ENCODE measurements at regions not wholly inside any gene's neighbourhood (a gene's known extent, or its start where the extent isn't known, plus 50 kb on each side); places are given as distances from the start of the nearest gene placed in this dataset.

DNA sequence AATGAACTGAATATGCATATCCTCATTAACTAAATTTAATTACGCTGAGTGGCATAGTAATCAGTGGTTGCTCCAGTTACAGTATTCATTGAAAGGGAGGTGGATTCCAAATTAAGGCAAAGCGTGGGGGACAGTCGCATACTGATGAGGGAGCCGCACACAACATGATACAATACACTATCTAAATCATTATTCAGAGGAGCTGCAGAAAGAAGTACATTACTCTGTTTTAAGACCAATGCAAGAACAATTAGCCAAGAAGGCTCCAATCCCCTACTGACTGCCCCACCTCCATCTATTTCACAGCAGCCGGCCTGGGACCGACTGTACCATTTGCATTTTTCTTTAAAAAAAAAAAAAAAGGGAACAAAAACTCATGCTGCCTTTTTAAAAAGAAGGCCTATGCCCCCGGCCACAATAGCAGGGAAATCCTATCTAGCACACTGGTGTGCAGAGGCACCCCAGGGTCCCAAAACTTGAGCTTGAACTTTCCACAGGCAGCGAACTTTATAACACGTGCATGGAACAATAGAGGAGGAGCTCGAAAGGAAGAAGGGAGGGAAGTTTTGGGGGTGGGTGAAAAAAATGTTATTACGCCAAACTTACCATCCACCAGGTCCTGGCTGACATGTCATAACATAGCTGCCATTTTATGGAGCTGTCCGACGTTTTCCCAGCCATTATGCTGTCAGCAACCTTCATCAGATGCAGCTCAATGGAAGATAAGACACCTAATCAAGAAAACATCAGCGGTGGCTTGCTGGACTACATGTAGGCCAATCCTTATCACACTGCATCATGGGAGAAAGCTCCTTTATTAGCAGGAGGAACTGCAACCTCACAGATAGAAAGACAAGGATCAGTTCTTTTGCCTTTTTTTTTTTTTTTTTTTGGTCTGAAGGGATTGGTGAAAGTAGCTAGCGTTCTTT, 161.6 kb downstream of the ZDHHC21 start:
- no peaks in the 10 kb centered on the region for H3K9me3 ChIP-seq (ENCODE audit: control insufficient read depth in 5 of 5, low read length in 5 of 5)
- H3K27ac ChIP-seq (ENCODE audit: low read depth, low read length), result no peak overlapping the region

DNA sequence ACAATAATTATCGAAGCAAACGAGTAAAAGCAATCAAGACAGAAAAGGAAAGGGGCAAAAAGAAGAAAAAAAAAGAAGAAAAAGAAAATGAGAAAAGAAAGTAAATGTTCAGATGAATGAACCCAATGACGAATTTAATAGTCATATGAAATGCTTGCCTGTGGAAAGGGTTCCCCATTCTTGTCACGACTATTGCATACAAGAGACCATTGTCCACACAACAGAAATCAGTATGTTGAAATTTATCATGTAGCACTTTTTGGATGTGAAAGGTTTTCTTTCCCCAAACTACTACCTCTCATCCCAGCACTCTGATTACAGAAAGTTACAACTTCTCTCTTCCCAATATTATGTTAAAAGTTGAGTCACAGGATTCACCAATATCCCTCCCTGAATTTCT, 162.4 kb downstream of the ZDHHC21 start:
- Histone ChIP-seq H3K4me3 (ENCODE audit: low read depth in 1 of 5, low read length in 5 of 5) (no peak overlapping the region), H3K36me3 (ENCODE audit: control insufficient read depth in 5 of 5, insufficient read depth in 5 of 5, low read length in 5 of 5) (no peaks in the 10 kb centered on the region), H3K27me3 (ENCODE audit: control insufficient read depth in 5 of 5, insufficient read depth in 4 of 5, low read length in 5 of 5) (peaks cover 5 to 14% (median 7%) of the 10 kb centered on the region in 5 donors), H3K9me3 (ENCODE audit: control insufficient read depth in 5 of 5, low read length in 5 of 5) (no peaks in the 10 kb centered on the region), H3K27ac (ENCODE audit: low read depth, low read length) (no peak overlapping the region), H3K4me1 (ENCODE audit: control insufficient read depth in 5 of 5, insufficient read depth in 5 of 5, low read length in 5 of 5) (no peaks in the 10 kb centered on the region), H3K9ac (ENCODE audit: low read length in 5 of 5) (no peak overlapping the region)

More for the DNA sequence above, 161.6 kb downstream of the ZDHHC21 start:
- no peak overlapping the region for H3K4me3 ChIP-seq (ENCODE audit: low read depth in 1 of 5, low read length in 5 of 5)
- H3K9ac ChIP-seq (ENCODE audit: low read length in 5 of 5), result no peak overlapping the region
- H3K4me1 ChIP-seq (ENCODE audit: control insufficient read depth in 5 of 5, insufficient read depth in 5 of 5, low read length in 5 of 5), result no peaks in the 10 kb centered on the region
- peaks cover 5 to 14% (median 7%) of the 10 kb centered on the region in 5 donors for H3K27me3 ChIP-seq (ENCODE audit: control insufficient read depth in 5 of 5, insufficient read depth in 4 of 5, low read length in 5 of 5)
- no peaks in the 10 kb centered on the region for H3K36me3 ChIP-seq (ENCODE audit: control insufficient read depth in 5 of 5, insufficient read depth in 5 of 5, low read length in 5 of 5)

DNA sequence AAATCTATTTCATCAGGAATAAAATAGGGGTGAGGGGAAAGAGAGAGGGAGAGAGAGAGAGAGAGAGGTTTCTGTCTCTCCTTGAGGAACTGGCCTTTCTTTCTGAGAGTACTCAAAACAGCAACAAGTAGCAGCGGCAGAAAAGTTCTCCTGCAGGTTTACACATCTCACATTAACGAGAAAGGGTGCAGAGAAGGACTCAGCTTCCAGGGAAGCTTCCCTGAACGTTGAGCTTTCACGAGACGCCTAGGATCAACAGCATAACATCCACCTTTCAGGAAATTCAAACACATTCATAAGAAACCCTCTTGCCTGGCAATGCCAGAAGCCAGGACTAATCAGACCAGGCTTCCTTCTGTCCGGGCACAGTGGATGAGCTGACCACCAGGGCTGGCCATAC, 162.9 kb downstream of the ZDHHC21 start:
- Histone ChIP-seq H3K4me1 (ENCODE audit: control insufficient read depth in 5 of 5, insufficient read depth in 5 of 5, low read length in 5 of 5) (no peaks in the 10 kb centered on the region), H3K9ac (ENCODE audit: low read length in 5 of 5) (no peak overlapping the region), H3K9me3 (ENCODE audit: control insufficient read depth in 5 of 5, low read length in 5 of 5) (no peaks in the 10 kb centered on the region), H3K4me3 (ENCODE audit: low read depth in 1 of 5, low read length in 5 of 5) (no peak overlapping the region), H3K27ac (ENCODE audit: low read depth, low read length) (no peak overlapping the region), H3K36me3 (ENCODE audit: control insufficient read depth in 5 of 5, insufficient read depth in 5 of 5, low read length in 5 of 5) (no peaks in the 10 kb centered on the region), H3K27me3 (ENCODE audit: control insufficient read depth in 5 of 5, insufficient read depth in 4 of 5, low read length in 5 of 5) (peaks cover 3 to 14% (median 7%) of the 10 kb centered on the region in 5 donors)

DNA sequence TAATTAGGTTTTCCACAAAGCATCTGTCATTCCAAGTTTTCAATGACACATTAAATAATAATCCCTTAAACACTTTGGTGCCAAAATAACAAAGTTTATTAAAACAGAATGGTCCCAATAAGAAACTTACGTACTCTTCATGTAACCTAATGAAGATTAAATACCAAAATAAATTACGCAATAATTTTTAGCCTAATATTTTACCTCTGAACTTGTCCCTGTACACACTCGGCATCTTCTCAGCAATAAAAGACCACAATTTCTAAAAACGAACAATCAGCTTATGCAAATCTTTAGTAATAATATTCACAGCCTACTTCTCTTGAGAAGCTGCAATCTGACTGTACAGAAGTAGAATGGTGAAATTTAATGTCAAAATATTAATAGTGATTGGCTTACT, 163.6 kb downstream of the ZDHHC21 start:
- H3K36me3 ChIP-seq (ENCODE audit: control insufficient read depth in 5 of 5, insufficient read depth in 5 of 5, low read length in 5 of 5), result no peaks in the 10 kb centered on the region
- no peaks in the 10 kb centered on the region for H3K9me3 ChIP-seq (ENCODE audit: control insufficient read depth in 5 of 5, low read length in 5 of 5)
- no peak overlapping the region for H3K27ac ChIP-seq (ENCODE audit: low read depth, low read length)
- H3K9ac ChIP-seq (ENCODE audit: low read length in 5 of 5), result no peak overlapping the region
- no peaks in the 10 kb centered on the region for H3K4me1 ChIP-seq (ENCODE audit: control insufficient read depth in 5 of 5, insufficient read depth in 5 of 5, low read length in 5 of 5)
- no peak overlapping the region for H3K4me3 ChIP-seq (ENCODE audit: low read depth in 1 of 5, low read length in 5 of 5)
- H3K27me3 ChIP-seq (ENCODE audit: control insufficient read depth in 5 of 5, insufficient read depth in 4 of 5, low read length in 5 of 5), result peaks cover 0 to 8% (median 7%) of the 10 kb centered on the region in 5 donors

DNA sequence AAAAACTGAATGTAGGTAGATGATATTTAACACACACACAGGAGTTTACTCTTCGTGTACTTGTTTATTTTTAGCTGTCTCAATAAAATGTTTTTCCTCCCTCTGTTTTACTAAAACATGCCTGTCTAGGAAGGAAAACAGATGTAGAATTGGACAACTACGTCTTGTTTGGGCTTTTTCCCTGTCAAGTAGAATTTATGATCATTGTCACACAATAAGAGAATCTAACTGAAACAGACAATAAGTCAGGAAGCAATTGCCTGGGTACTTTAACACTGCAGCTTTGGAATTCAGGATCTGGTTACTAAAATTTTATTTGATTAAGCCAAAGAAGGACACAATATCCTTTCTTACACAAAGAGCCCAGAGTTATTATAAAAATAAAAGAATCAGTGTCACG, 164.2 kb downstream of the ZDHHC21 start:
- Histone ChIP-seq H3K4me1 (ENCODE audit: control insufficient read depth in 5 of 5, insufficient read depth in 5 of 5, low read length in 5 of 5) (no peaks in the 10 kb centered on the region), H3K36me3 (ENCODE audit: control insufficient read depth in 5 of 5, insufficient read depth in 5 of 5, low read length in 5 of 5) (no peaks in the 10 kb centered on the region), H3K27ac (ENCODE audit: low read depth, low read length) (no peak overlapping the region), H3K9ac (ENCODE audit: low read length in 5 of 5) (no peak overlapping the region), H3K9me3 (ENCODE audit: control insufficient read depth in 5 of 5, low read length in 5 of 5) (no peaks in the 10 kb centered on the region), H3K4me3 (ENCODE audit: low read depth in 1 of 5, low read length in 5 of 5) (no peak overlapping the region), H3K27me3 (ENCODE audit: control insufficient read depth in 5 of 5, insufficient read depth in 4 of 5, low read length in 5 of 5) (peaks cover 0 to 5% (median 1%) of the 10 kb centered on the region in 5 donors)

DNA sequence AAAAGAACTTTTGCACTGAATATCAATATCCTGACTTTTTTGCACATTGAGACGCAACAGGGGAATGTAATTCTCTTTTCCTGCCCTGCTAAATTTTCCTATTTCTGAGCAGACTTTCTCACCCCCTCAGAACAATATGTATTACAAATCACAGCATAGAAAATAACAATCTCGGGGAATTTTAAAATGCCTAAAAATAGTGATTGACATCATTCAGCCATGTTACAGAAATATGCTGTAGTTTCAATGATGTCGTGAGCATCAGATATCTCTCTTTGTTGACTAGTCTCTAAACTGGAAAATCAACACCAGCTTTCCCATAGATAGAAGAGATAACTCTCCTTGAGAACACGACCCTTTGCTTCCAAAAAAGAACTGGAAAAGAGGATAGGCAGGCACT, 166.7 kb downstream of the ZDHHC21 start:
- H3K27ac ChIP-seq (ENCODE audit: low read depth, low read length), result no peak overlapping the region
- H3K4me3 ChIP-seq (ENCODE audit: low read depth in 1 of 5, low read length in 5 of 5), result no peak overlapping the region
- H3K9ac ChIP-seq (ENCODE audit: low read length in 5 of 5), result no peak overlapping the region
- H3K27me3 ChIP-seq (ENCODE audit: control insufficient read depth in 5 of 5, insufficient read depth in 4 of 5, low read length in 5 of 5), result no peaks in the 10 kb centered on the region
- no peaks in the 10 kb centered on the region for H3K36me3 ChIP-seq (ENCODE audit: control insufficient read depth in 5 of 5, insufficient read depth in 5 of 5, low read length in 5 of 5)
- H3K9me3 ChIP-seq (ENCODE audit: control insufficient read depth in 5 of 5, low read length in 5 of 5), result no peaks in the 10 kb centered on the region
- H3K4me1 ChIP-seq (ENCODE audit: control insufficient read depth in 5 of 5, insufficient read depth in 5 of 5, low read length in 5 of 5), result no peaks in the 10 kb centered on the region

DNA sequence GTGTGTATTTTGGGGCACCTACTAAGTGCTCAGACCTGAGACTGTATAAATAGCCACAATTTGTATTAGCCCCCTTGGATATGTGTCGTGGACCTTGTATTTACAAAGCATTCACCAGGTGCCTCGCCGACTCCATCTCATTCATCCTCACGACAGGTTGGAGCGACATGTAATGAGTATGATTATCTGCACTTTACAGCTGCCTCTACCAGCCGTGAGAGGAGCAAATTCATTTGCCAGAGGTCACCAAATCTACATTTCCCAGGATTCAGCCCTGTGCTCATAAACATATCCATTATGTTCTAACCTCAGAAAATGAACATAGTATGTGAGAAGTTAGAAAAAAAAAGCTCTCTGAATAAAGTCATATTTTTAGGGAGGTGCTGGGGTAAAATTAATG, 167.4 kb downstream of the ZDHHC21 start:
- H3K9me3 ChIP-seq (ENCODE audit: control insufficient read depth in 5 of 5, low read length in 5 of 5), result no peaks in the 10 kb centered on the region
- H3K27me3 ChIP-seq (ENCODE audit: control insufficient read depth in 5 of 5, insufficient read depth in 4 of 5, low read length in 5 of 5), result no peaks in the 10 kb centered on the region
- no peaks in the 10 kb centered on the region for H3K36me3 ChIP-seq (ENCODE audit: control insufficient read depth in 5 of 5, insufficient read depth in 5 of 5, low read length in 5 of 5)
- H3K27ac ChIP-seq (ENCODE audit: low read depth, low read length), result no peak overlapping the region
- H3K4me1 ChIP-seq (ENCODE audit: control insufficient read depth in 5 of 5, insufficient read depth in 5 of 5, low read length in 5 of 5), result no peaks in the 10 kb centered on the region
- H3K4me3 ChIP-seq (ENCODE audit: low read depth in 1 of 5, low read length in 5 of 5), result no peak overlapping the region
- no peak overlapping the region for H3K9ac ChIP-seq (ENCODE audit: low read length in 5 of 5)

DNA sequence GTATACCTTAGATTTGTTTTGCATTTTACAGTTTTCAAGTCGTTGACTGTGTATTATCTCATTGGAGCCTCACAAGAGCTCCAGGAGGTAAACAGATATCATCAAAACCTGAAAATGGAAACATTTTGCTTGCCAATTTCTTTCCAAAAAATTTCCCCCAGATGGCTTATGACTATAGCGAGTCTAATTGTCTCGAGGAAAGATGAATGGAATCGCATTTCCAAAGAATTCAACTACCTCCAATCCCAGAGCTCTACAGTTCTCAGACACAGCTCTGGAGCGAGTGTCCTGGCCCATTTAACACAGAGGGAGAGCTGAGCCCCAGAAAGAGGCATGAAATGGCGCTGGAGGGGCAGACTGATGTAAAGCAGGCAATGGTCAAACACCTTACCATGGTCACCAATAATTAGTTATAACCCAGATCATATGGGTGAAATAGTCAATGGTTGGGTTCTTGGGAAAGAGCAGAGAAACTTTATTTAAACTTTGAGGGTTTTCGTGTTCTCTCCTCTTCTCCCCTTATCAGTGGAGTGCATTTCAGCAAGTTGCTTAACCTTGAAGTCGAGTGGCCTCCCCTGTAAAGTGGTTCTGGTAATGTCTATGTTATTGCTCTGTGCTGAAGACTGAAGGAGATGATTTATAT, 168.2 kb downstream of the ZDHHC21 start:
- Histone ChIP-seq H3K9ac (ENCODE audit: low read length in 5 of 5) (no peak overlapping the region), H3K4me3 (ENCODE audit: low read depth in 1 of 5, low read length in 5 of 5) (no peak overlapping the region), H3K27ac (ENCODE audit: low read depth, low read length) (no peak overlapping the region), H3K9me3 (ENCODE audit: control insufficient read depth in 5 of 5, low read length in 5 of 5) (no peaks in the 10 kb centered on the region), H3K27me3 (ENCODE audit: control insufficient read depth in 5 of 5, insufficient read depth in 4 of 5, low read length in 5 of 5) (no peaks in the 10 kb centered on the region), H3K36me3 (ENCODE audit: control insufficient read depth in 5 of 5, insufficient read depth in 5 of 5, low read length in 5 of 5) (no peaks in the 10 kb centered on the region), H3K4me1 (ENCODE audit: control insufficient read depth in 5 of 5, insufficient read depth in 5 of 5, low read length in 5 of 5) (no peaks in the 10 kb centered on the region)

DNA sequence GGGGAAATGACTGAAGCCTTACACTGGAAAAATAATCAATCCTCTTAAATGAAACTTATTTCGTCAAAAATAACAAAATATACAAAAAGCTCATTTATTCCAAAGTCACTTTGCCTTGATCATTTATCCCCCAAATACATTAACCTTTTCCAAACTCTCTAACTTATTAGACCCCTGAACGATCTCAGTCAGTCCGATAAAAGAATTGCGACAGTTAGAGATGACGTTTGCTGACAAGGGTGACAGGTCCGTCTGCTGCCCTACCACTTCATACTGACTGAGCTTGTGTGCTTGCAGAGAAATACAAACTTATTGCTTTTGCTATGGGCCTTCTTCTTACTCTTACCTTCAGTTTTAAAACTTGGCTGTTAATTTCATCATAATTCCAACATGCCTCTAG, 169.7 kb downstream of the ZDHHC21 start:
- Histone ChIP-seq H3K9me3 (ENCODE audit: control insufficient read depth in 5 of 5, low read length in 5 of 5) (no peaks in the 10 kb centered on the region), H3K27ac (ENCODE audit: low read depth, low read length) (no peak overlapping the region), H3K4me3 (ENCODE audit: low read depth in 1 of 5, low read length in 5 of 5) (no peak overlapping the region)

DNA sequence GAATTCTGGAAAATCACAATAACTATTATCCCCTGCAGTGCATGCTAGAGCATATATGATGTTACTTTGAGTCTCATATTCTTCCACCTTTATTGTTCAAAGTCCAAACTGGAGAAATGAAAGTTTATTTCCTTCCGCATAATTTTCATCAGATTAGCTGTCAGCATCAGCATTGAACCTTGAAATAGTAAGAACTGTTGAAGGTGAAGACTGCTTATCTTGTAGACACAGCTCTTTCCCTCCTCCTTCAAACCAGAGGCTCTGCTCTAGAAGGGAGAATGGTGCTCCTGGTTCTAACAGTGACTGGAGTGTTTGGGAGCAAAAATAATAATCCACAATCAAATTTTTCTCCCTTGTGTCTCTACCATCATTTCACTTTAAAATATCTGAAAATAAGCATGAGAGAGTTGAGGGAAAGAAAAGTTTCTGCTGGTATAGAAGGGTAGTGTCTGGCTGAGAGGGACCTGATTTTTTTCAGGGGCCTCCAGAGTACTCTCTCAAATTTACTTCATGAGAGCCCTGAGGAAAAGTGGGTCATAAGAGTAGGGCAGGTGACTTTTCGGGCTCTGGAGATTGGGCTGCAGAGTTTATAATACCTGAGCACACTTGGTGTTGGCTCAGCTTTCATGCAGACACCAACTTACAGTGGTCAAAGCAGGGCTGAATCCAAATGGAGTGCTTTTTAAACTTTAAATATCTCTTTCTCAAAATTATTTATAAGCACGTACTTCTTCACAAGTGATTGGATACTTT, 170.4 kb downstream of the ZDHHC21 start:
- no peaks in the 10 kb centered on the region for H3K4me1 ChIP-seq (ENCODE audit: control insufficient read depth in 5 of 5, insufficient read depth in 5 of 5, low read length in 5 of 5)
- H3K4me3 ChIP-seq (ENCODE audit: low read depth in 1 of 5, low read length in 5 of 5), result no peak overlapping the region
- H3K27me3 ChIP-seq (ENCODE audit: control insufficient read depth in 5 of 5, insufficient read depth in 4 of 5, low read length in 5 of 5), result no peaks in the 10 kb centered on the region
- no peaks in the 10 kb centered on the region for H3K9me3 ChIP-seq (ENCODE audit: control insufficient read depth in 5 of 5, low read length in 5 of 5)
- H3K9ac ChIP-seq (ENCODE audit: low read length in 5 of 5), result no peak overlapping the region
- no peak overlapping the region for H3K27ac ChIP-seq (ENCODE audit: low read depth, low read length)
- no peaks in the 10 kb centered on the region for H3K36me3 ChIP-seq (ENCODE audit: control insufficient read depth in 5 of 5, insufficient read depth in 5 of 5, low read length in 5 of 5)

More for the DNA sequence above, 169.7 kb downstream of the ZDHHC21 start:
- no peaks in the 10 kb centered on the region for H3K36me3 ChIP-seq (ENCODE audit: control insufficient read depth in 5 of 5, insufficient read depth in 5 of 5, low read length in 5 of 5)
- no peaks in the 10 kb centered on the region for H3K27me3 ChIP-seq (ENCODE audit: control insufficient read depth in 5 of 5, insufficient read depth in 4 of 5, low read length in 5 of 5)
- H3K9ac ChIP-seq (ENCODE audit: low read length in 5 of 5), result no peak overlapping the region
- no peaks in the 10 kb centered on the region for H3K4me1 ChIP-seq (ENCODE audit: control insufficient read depth in 5 of 5, insufficient read depth in 5 of 5, low read length in 5 of 5)

Measured in subcutaneous abdominal adipose tissue (tissue), 5 donors.